OCI-LY7 (cell line): ENCODE measurements at regions not wholly inside any gene's neighbourhood (a gene's known extent, or its start where the extent isn't known, plus 50 kb on each side); places are given as distances from the start of the nearest gene placed in this dataset.

Source experiments
- CTCF ChIP-seq: fragments of 200-600 bp; sonication (generic); conservative IDR thresholded peaks from 2 replicates; pipeline ENCODE4 v1.5.1; 2014; ENCODE audit warnings: mild to moderate bottlenecking, antibody characterized with exemption, low read length, moderate library complexity, mixed read lengths
- EZH2phosphoT487 ChIP-seq: fragments of 200-600 bp; sonication (generic); IDR thresholded peaks from 2 replicates; pipeline ENCODE4 v1.6.1; 2018; ENCODE audit warnings: low read depth, borderline replicate concordance, mild to moderate bottlenecking, mixed run types, antibody characterized with exemption, low read length, moderate library complexity, mixed read lengths

GRCh38 chr6:1244941-1245340, 67.0 kb upstream of the FOXQ1 start:
- TF ChIP-seq CTCF (no peak), EZH2phosphoT487 (no peak)
